ENCODE measurements at regions not wholly inside any gene's neighbourhood (a gene's known extent, or its start where the extent isn't known, plus 50 kb on each side); places are given as distances from the start of the nearest gene placed in this dataset.

GRCh38 chr2:64245631-64246030, 101.4 kb upstream of the PELI1 start:
- H3K9me3 ChIP-seq (replicated peaks; ENCODE audit: insufficient read depth, low read length) = no peaks in the 10 kb centered on the region
- TF ChIP-seq EZH2phosphoT487 (IDR thresholded peaks at IDR 0.05; ENCODE audit: low read length) (no peak), EZH2 (optimal IDR thresholded peaks at IDR 0.05; ENCODE audit: low read depth, low read length) (no peak)
- TF ChIP-seq, protein P1, sequence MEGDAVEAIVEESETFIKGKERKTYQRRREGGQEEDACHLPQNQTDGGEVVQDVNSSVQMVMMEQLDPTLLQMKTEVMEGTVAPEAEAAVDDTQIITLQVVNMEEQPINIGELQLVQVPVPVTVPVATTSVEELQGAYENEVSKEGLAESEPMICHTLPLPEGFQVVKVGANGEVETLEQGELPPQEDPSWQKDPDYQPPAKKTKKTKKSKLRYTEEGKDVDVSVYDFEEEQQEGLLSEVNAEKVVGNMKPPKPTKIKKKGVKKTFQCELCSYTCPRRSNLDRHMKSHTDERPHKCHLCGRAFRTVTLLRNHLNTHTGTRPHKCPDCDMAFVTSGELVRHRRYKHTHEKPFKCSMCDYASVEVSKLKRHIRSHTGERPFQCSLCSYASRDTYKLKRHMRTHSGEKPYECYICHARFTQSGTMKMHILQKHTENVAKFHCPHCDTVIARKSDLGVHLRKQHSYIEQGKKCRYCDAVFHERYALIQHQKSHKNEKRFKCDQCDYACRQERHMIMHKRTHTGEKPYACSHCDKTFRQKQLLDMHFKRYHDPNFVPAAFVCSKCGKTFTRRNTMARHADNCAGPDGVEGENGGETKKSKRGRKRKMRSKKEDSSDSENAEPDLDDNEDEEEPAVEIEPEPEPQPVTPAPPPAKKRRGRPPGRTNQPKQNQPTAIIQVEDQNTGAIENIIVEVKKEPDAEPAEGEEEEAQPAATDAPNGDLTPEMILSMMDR (IDR thresholded peaks at IDR 0.05; ENCODE audit: low read length) = no peak
- H3K27ac ChIP-seq (ENCODE audit: low read length) = no peak overlapping the region
- H2AFZ ChIP-seq (ENCODE audit: low read length) = no peak overlapping the region
- no peaks in the 10 kb centered on the region for H3K36me3 ChIP-seq (replicated peaks; ENCODE audit: insufficient read depth, low read length)
- no peak overlapping the region for H3K4me3 ChIP-seq (ENCODE audit: low read length)
- H3K9me2 ChIP-seq (replicated peaks; ENCODE audit: insufficient read depth, low read length) = no peaks in the 10 kb centered on the region
- H3K27me3 ChIP-seq (replicated peaks; ENCODE audit: insufficient read depth, low read length) = no peaks in the 10 kb centered on the region
- H3K79me2 ChIP-seq (ENCODE audit: low read length) = no peaks in the 10 kb centered on the region
- no peaks in the 10 kb centered on the region for H4K20me1 ChIP-seq (ENCODE audit: insufficient read depth, low read length)
- no peak overlapping the region for H3K9ac ChIP-seq (ENCODE audit: low read length)
- no peak for DNase-seq
- peaks cover 6% of the 10 kb centered on the region; the same call in 1 of the 2 replicates for H3K4me1 ChIP-seq (ENCODE audit: low read length)
- H3K4me2 ChIP-seq (ENCODE audit: low read depth, low read length) = no peak overlapping the region
- H3F3A ChIP-seq (ENCODE audit: insufficient read depth, low read length) = no peaks in the 10 kb centered on the region

GRCh38 chr2:64246962-64247361, 102.7 kb upstream of the PELI1 start:
- Histone ChIP-seq H3F3A (ENCODE audit: insufficient read depth, low read length) (no peaks in the 10 kb centered on the region), H3K4me2 (ENCODE audit: low read depth, low read length) (no peak overlapping the region), H3K27me3 (replicated peaks; ENCODE audit: insufficient read depth, low read length) (no peaks in the 10 kb centered on the region), H4K20me1 (ENCODE audit: insufficient read depth, low read length) (no peaks in the 10 kb centered on the region), H3K9me3 (replicated peaks; ENCODE audit: insufficient read depth, low read length) (no peaks in the 10 kb centered on the region), H2AFZ (ENCODE audit: low read length) (no peak overlapping the region), H3K27ac (ENCODE audit: low read length) (no peak overlapping the region), H3K9ac (ENCODE audit: low read length) (no peak overlapping the region), H3K79me2 (ENCODE audit: low read length) (no peaks in the 10 kb centered on the region), H3K36me3 (replicated peaks; ENCODE audit: insufficient read depth, low read length) (no peaks in the 10 kb centered on the region), H3K4me1 (ENCODE audit: low read length) (peaks cover 6% of the 10 kb centered on the region; the same call in 1 of the 2 replicates), H3K9me2 (replicated peaks; ENCODE audit: insufficient read depth, low read length) (no peaks in the 10 kb centered on the region), H3K4me3 (ENCODE audit: low read length) (no peak overlapping the region)
- TF ChIP-seq EZH2 (optimal IDR thresholded peaks at IDR 0.05; ENCODE audit: low read depth, low read length) = no peak
- TF ChIP-seq, protein P1 (IDR thresholded peaks at IDR 0.05; ENCODE audit: low read length) = no peak
- TF ChIP-seq EZH2phosphoT487 (IDR thresholded peaks at IDR 0.05; ENCODE audit: low read length) = no peak
- no peak for DNase-seq

GRCh38 chr2:64249426-64249825, 105.2 kb upstream of the PELI1 start:
- TF ChIP-seq, protein P1 (IDR thresholded peaks at IDR 0.05; ENCODE audit: low read length) = no peak
- no peak for TF ChIP-seq EZH2phosphoT487 (IDR thresholded peaks at IDR 0.05; ENCODE audit: low read length)
- TF ChIP-seq EZH2 (optimal IDR thresholded peaks at IDR 0.05; ENCODE audit: low read depth, low read length) = no peak
- Histone ChIP-seq H3F3A (ENCODE audit: insufficient read depth, low read length) (no peaks in the 10 kb centered on the region), H3K9me3 (replicated peaks; ENCODE audit: insufficient read depth, low read length) (no peaks in the 10 kb centered on the region), H3K9ac (ENCODE audit: low read length) (no peak overlapping the region), H3K27ac (ENCODE audit: low read length) (no peak overlapping the region), H2AFZ (ENCODE audit: low read length) (no peak overlapping the region), H3K27me3 (replicated peaks; ENCODE audit: insufficient read depth, low read length) (no peaks in the 10 kb centered on the region), H3K4me2 (ENCODE audit: low read depth, low read length) (no peak overlapping the region), H3K36me3 (replicated peaks; ENCODE audit: insufficient read depth, low read length) (no peaks in the 10 kb centered on the region), H3K79me2 (ENCODE audit: low read length) (no peaks in the 10 kb centered on the region), H4K20me1 (ENCODE audit: insufficient read depth, low read length) (no peaks in the 10 kb centered on the region), H3K9me2 (replicated peaks; ENCODE audit: insufficient read depth, low read length) (no peaks in the 10 kb centered on the region), H3K4me1 (ENCODE audit: low read length) (peaks cover 6% of the 10 kb centered on the region; the same call in 1 of the 2 replicates), H3K4me3 (ENCODE audit: low read length) (no peak overlapping the region)
- no peak for DNase-seq
